NCI-H526 (cell line): ENCODE measurements at regions not wholly inside any gene's neighbourhood (a gene's known extent, or its start where the extent isn't known, plus 50 kb on each side); places are given as distances from the start of the nearest gene placed in this dataset.
"Not testable (repeated sequence)": the region's sequence is repeated elsewhere in the genome, so short reads cannot be mapped to it uniquely, and the experiment has no call there.

ENCODE experiments used
- DNase-seq, 2 experiments: peaks; one replicate each; lab custom pipeline; 2025; lab: John Stamatoyannopoulos, UW

- no peak for DNase-seq
Observed at GRCh38 chr18:30623401-30624065, 419.0 kb downstream of the DSC3 start.

DNA sequence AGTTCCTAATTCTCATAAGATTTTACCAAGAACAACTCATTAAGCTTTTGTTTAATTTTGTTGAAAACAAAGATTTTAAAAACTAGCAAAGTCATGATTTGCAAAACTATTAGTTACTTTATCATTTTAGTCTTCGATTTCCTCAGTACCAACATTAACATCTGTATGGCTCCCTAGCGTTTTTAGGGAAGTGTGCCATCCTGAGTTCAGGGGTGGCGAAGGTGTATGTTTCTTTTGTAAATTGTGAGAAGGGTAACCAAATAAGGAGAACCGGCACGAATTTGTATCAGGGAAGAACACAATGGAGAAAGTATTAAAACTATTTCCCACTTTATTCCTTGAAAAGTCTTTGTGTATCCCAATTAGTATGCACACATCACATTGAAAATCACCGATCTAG lies 419.9 kb downstream of the DSC3 start:
- no peak for DNase-seq

GRCh38 chr18:30622104-30622503 lies 420.4 kb downstream of the DSC3 start:
- DNase-seq = no peak

- DNase-seq = no peak
Observed at GRCh38 chr18:30618567-30618966, 424.0 kb downstream of the DSC3 start.

DNA sequence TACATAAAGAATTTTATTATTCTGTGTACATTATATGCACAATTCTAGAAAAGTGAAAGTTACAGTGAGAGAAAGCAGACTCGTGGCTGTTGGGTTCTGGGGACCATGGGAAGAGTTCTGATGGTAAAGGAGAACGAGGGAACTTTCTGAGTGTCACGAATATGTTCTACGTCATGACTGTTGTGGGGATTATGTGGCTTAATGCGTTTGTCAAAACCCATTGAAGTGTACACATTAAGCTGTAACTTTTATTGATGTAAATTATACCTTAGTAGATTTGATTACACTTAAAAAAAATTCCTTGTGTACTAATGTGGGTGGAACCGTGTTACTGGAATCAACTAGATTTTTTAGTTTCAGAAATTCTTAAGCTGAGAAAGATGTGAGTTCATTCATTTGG lies 426.1 kb downstream of the DSC3 start:
- DNase-seq = no peak

DNA sequence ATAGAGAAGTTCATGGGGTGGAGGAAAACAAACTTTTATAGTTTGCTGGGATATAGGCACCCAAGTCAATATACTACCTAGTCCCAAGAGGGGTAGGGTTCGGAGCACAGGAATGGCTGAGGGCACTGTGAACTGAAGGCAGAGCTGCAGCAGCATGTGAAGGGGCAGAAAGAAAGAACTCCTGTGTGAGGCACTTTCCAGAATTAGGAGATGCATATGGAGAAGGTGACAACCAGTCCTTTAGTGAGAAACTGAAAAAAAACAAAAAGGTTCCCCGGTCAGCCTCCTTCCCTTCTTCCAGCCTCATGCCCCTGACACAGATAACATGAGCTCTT lies 429.1 kb downstream of the DSC3 start:
- no peak for DNase-seq

GRCh38 chr18:30601541-30601940 lies 441.0 kb downstream of the DSC3 start:
- DNase-seq = no peak

DNA sequence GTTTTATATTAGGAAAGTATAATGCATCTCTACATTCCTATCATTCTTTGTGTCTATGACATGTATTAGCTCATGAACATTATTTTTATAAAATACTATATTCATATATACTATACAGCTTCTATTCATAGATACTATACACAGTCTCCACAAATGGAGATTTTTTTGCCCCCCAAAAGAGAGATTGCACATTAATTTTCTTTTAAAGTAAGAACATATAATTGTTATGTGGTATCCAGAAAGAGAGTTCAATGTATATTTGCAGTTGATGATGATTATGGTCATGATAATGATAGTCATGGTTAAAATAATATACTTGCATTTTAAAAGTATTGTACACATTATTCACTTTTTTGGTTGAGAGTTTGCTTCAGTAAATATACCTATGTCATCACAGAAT lies 445.3 kb downstream of the DSC3 start:
- DNase-seq = no peak

DNA sequence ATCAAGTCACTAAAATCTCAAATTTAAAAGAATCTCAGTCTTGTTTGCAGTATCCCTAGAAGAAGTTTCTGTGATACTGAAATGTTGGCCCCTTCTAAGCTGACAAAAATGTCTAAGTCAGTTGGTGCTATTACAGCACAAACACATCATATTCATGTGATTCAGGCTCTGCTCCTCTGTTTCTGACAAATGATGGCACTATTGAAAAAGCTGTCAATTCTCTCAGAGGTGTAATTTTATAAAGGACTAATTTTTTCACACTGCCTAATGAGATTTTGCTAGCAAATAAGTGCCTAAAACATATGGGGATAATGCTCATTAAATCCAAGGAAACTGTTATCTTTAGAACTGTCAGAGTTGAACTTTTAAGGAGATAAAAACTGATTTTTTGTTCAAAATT lies 445.9 kb downstream of the DSC3 start:
- DNase-seq = no peak

- no peak for DNase-seq
Observed at GRCh38 chr18:30595942-30596341, 446.6 kb downstream of the DSC3 start.

DNA sequence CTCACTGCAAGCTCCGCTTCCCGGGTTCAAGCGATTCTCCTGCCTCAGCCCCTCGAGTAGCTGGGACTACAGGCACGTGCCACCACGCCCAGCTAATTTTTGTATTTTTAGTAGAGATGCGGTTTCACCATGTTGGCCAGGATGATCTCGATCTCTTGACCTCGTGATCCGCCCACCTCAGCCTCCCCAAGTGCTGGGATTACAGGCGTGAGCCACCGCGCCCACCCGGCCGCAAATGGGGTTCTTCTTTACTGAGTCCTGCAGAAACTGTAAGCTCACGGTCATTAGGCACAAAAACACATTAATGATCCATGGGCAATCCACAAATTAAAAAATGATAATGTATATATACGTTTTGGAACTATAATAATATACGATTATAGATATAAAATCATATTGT lies 447.6 kb downstream of the DSC3 start:
- not testable (repeated sequence) for DNase-seq

DNA sequence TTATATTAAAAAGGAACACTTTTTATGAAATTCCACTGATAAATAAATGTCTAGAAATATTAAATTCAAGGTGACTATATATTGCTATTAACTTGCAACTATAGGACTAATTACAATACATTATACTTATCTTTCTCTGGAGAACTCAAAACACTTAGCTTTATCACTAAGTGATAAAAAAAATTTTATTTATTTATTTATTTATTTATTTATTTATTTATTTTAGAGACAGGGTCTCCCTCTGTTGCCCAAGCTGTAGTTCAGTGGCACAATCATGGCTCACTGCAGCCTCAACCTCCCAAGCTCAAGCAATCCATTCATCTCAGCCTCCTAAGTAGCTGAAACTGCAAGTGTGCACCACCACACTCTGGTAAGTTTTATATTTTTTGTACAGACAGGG lies 451.1 kb downstream of the DSC3 start:
- no peak for DNase-seq

DNA sequence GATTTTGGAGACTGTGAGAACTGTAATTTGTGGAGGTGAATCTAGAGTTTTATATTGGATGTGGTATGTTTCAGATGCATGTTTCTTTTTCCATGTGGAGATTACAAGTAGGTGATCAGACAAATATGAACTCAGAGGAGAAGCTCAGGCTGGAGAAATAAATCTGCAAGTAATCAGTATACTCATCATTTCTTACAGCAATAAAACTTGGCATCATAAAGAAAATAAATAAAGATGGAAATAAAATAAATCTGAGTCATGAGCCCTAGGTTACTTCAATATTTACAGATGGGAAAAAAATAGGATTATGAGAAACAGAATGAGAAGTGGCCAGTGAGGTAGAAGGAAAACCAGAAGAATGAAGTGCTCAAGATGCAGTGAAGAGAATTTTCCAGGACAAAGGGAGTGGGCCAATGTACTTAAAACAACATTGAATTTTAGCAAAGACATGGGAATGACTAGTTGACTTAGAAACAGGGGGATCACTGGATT lies 453.8 kb downstream of the DSC3 start:
- no peak for DNase-seq

DNA sequence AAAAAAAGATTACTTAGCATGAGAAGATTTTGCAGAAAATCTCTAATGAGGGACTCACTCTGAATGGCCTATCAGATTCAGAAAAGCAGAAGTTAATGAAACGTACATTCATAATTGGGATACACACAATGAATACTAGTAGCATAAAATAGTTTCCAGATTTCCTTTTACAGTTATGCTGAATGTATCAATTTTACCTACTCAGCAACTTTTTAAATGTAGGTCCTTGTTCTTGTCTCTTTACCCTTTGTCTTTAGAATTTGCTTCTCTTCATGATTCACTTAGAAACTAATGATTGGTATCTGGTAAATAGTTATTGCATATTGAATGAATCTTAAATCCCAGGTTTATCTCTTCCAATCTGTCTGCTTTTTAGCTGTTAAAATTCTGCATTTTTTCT lies 458.8 kb downstream of the DSC3 start:
- no peak for DNase-seq

DNA sequence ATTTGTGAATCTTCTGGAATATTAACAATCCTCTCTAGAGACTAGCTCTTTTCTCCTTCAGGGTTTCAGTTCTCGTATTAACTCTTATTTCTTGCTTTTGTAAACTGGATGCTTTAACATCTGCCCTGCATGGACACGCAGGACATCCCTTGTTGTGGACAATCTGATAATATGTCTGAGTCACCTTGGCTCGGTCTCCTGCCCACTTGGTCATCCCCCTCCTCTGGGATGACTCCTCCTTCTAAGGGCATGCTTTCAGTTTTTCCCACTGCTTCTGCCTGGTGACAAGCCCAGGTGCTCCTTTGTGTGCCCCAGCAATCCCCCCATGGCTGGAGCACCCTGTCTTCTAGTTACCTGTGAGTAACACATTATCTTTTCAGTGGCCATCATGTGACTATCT lies 460.5 kb downstream of the DSC3 start:
- no peak for DNase-seq

GRCh38 chr18:30578707-30579106 lies 463.8 kb downstream of the DSC3 start:
- DNase-seq = no peak

DNA sequence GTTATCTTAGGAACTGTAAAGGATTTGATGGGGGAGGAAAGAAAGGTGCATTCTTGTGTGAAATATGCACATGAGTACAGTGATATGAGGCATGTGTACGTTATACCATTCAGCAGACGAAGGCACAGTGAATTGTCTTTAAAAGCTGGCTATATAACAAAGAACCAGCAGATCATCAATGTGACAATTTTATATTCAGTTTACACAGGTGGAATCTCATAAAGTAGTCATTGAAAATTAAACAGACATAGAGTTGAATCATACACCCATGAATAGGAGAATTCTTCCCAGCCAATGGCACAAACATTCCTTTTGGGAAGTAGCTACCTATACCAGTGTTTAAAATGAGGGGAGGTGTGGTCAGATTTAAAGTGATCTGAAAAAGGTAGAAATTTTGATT lies 470.3 kb downstream of the DSC3 start:
- no peak for DNase-seq

DNA sequence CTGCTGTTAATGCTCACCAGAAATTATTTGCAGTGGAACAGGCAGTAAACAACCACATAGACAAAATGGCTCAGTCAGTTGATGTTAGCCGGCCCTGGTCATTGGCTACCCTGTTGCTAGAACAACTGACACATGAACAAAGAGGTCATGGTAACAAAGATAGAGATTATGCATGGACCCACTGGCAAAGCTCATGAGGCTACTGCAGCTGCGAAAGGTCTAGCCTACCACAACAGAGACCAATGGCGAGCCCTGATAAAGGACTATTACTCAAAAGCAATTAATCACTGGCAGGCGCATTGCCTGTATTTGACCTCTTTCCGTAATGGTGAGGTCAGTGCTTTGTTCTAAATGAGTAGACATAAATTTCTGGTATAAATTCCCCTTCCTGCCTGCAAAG lies 474.2 kb downstream of the DSC3 start:
- DNase-seq = no peak

GRCh38 chr18:30566877-30567276 lies 475.7 kb downstream of the DSC3 start:
- no peak for DNase-seq

- DNase-seq = no peak
Observed at GRCh38 chr18:30562231-30562630, 480.3 kb downstream of the DSC3 start.

DNA sequence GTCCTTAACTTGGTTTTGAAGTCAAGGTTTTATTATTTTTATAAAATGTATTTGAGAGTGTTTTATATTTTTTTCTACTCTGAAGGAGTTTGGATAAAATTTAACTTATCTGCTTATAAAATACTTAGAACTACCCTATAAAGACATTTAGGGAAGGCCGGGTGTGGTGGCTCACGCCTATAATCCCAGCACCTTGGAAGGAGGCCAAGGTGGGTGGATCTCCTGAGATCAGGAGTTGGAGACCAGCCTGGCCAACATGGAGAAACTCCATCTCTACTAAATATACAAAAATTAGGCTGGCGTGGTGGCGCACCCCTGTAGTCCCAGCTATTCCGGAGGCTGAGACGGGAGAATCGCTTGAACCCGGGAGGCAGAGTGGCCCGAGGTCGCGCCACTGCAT lies 486.4 kb downstream of the DSC3 start:
- DNase-seq = no peak

DNA sequence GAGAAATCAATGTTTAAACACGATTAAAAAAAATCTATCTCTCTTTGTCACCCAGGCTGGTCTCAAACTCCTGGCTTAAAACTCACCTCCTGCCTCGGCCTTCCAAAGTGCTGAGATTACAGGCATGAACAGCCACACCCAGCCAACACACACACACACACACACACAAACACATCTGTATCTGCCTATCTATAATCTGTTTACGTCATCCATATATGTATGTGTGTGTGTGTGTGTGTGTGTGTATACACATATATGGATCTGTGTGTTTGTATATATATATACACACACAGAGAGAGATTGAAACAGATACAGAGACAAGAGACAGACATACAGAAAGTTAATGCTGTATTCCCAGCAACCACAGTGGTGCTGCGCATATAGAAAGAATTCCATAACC lies 497.1 kb downstream of the DSC3 start:
- no peak for DNase-seq

DNA sequence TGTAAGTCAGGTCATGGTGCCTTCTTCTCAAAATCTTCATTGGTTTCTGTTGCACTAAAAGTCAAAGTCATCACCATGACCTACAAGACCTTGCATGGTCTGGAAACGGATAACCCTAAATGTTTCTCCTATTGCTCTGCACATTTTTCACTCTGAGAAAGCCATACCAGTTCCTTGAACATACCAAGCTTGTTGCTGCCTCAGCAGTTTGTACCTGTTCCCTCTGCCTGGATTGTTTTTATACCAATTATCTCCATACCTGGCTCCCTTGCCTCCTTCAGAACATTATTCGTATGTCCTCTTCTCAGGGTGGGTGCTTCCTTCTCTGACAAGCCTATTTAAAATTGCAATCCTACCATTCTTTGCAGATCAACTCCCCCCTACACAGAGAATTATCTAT lies 498.4 kb downstream of the DSC3 start:
- DNase-seq = no peak

DNA sequence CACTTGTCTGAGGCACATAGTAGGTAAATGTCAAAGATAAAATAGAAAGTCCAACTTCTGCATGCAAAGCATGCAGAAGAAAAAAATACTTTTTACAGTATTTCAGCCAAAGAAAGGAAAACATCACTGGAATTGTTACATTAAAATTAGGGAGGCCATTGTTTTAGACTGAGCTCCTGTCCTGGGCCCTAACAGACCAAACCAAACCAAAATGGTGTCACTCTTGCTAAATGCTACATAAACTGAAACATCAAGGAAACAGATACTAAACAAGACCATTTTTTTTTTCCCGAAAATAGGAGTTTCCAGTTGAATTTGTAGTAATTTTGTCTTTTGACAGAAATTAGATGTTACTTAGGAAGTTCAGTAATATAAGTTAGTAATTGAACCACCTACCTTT lies 508.8 kb downstream of the DSC3 start:
- DNase-seq = no peak

DNA sequence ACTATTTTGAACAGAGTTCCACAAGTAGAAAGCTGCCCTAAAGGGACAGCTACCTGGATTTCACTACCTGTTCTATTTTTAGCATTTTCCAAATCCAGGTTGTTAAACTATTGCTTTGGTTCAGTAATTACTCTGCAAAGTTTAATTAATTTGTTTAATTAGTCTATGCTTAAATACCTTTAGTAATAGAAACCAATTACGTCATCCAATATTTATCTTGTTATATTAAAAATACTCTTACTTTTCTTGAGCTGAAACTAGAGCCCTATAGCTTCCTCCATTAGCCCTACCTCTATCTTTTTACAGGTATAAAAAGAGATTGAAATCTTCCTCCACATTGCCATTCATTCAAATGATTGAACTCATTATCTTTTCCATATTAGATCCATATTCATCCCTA lies 514.6 kb downstream of the DSC3 start:
- DNase-seq = no peak
